Endothelial cell of umbilical vein (primary cell): ENCODE measurements at regions not wholly inside any gene's neighbourhood (a gene's known extent, or its start where the extent isn't known, plus 50 kb on each side); places are given as distances from the start of the nearest gene placed in this dataset.

Experiments
- BruUV-seq: library from RNA; stranded (reverse); fragments of 400-500 nt; replicated peaks from 2 replicates; lab custom pipeline; 2021; lab: Mats Ljungman, UMichigan
- CTCF ChIA-PET: fragments of 300-600, 350-600 bp; sonication (Branson Sonifier 250); formaldehyde crosslinking; loops from one replicate; lab custom pipeline; 2021; ENCODE audit warnings: antibody characterized with exemption, inconsistent platforms; lab: Charles Lee
- POLR2A ChIA-PET: fragments of 300-600, 350-600 bp; sonication (Branson Sonifier 250); formaldehyde crosslinking; loops from one replicate; lab custom pipeline; 2021; ENCODE audit warnings: antibody characterized with exemption, inconsistent platforms; lab: Charles Lee
- DNase-seq: peaks from one replicate; pipeline ENCODE4 v3.0.0-alpha.2; 2011; ENCODE audit warnings: low read depth, low spot score
- FAIRE-seq: peaks from 2 replicates; lab custom pipeline; 2011; peaks lifted over from hg19 to GRCh38; lab: Jason Lieb, UNC
- H2AFZ ChIP-seq: 2 replicates; pipeline ENCODE4 v1.6.0; 2012; ENCODE audit warnings: low read depth, low read length, control low read depth, inconsistent platforms
- H3K27ac ChIP-seq: 2 replicates; pipeline ENCODE4 v1.5.1; 2011; ENCODE audit warnings: low read depth, mild to moderate bottlenecking, control low read depth, low read length, moderate library complexity; ENCODE audit not compliant: insufficient read depth
- H3K27me3 ChIP-seq, 2 experiments: 2 replicates each; pipeline versions ENCODE4 v1.6.0 to v1.6.1; 2011; ENCODE audit warnings: low read length in 2 of 2, mixed read lengths in 1 of 2; ENCODE audit not compliant: control insufficient read depth in 2 of 2, insufficient read depth in 2 of 2
- H3K36me3 ChIP-seq, 2 experiments: 2 replicates in 1 of 2; 3 replicates in 1 of 2; pipeline ENCODE4 v1.5.1; 2011; ENCODE audit warnings: low read length in 2 of 2, mild to moderate bottlenecking in 1 of 2, moderate library complexity in 1 of 2; ENCODE audit not compliant: control insufficient read depth in 2 of 2, insufficient read depth in 2 of 2; ENCODE audit errors: extremely low read depth in 1 of 2
- H3K4me1 ChIP-seq: 3 replicates; pipeline ENCODE4 v1.5.1; 2011; ENCODE audit warnings: mild to moderate bottlenecking, low read length; ENCODE audit not compliant: control insufficient read depth, insufficient read depth; ENCODE audit errors: extremely low read depth
- H3K4me2 ChIP-seq: 2 replicates; pipeline ENCODE4 v1.6.1; 2011; ENCODE audit warnings: low read length, control low read depth, mixed read lengths; ENCODE audit not compliant: insufficient read depth
- H3K4me3 ChIP-seq, 3 experiments: fragments of 200-600 bp in 1 of 3; sonication (generic), shearing (Covaris generic) in 1 of 3; replicated peaks in 1 of 3; 2 replicates each; pipeline ENCODE4 v1.5.1; 2011 to 2016; ENCODE audit warnings: control low read depth in 3 of 3, low read length in 3 of 3, mild to moderate bottlenecking in 2 of 3, inconsistent platforms in 1 of 3, low read depth in 1 of 3, moderate library complexity in 1 of 3; ENCODE audit not compliant: insufficient read depth in 1 of 3
- H3K79me2 ChIP-seq: 2 replicates; pipeline ENCODE4 v1.6.0; 2012; ENCODE audit warnings: low read length, inconsistent platforms; ENCODE audit not compliant: control insufficient read depth, insufficient read depth
- H3K9ac ChIP-seq: replicated peaks from 2 replicates; pipeline ENCODE3; 2011; ENCODE audit warnings: low read length, control low read depth; ENCODE audit not compliant: insufficient read depth; ENCODE audit errors: extremely low read depth
- H3K9me1 ChIP-seq: replicated peaks from 3 replicates; pipeline ENCODE4 v1.6.0; 2011; ENCODE audit warnings: mild to moderate bottlenecking, low read length; ENCODE audit not compliant: control insufficient read depth, insufficient read depth; ENCODE audit errors: extremely low read depth
- H3K9me3 ChIP-seq: replicated peaks from 2 replicates; pipeline ENCODE4 v1.5.1; 2012; ENCODE audit warnings: low read length, inconsistent platforms; ENCODE audit not compliant: control insufficient read depth, insufficient read depth
- H4K20me1 ChIP-seq: replicated peaks from 2 replicates; pipeline ENCODE3; 2011; ENCODE audit warnings: mild to moderate bottlenecking, low read length; ENCODE audit not compliant: control insufficient read depth, insufficient read depth; ENCODE audit errors: extremely low read depth
- CTCF ChIP-seq, 2 donors: IDR thresholded peaks; 1 replicate in 1 of 2; 2 replicates in 1 of 2; pipeline ENCODE4 v1.5.1; 2011; ENCODE audit warnings: low read length in 2 of 2, mild to moderate bottlenecking in 2 of 2, moderate library complexity in 2 of 2, control low read depth in 1 of 2, inconsistent platforms in 1 of 2, low read depth in 1 of 2; ENCODE audit not compliant: insufficient read depth in 1 of 2; ENCODE audit errors: extremely low read depth in 1 of 2
- EZH2 ChIP-seq: IDR thresholded peaks from 2 replicates; pipeline ENCODE4 v1.6.1; 2012; ENCODE audit warnings: borderline replicate concordance, low read depth, mild to moderate bottlenecking, moderate library complexity, low read length, inconsistent platforms; ENCODE audit not compliant: severe bottlenecking
- FOS ChIP-seq: IDR thresholded peaks from 2 replicates; pipeline ENCODE4 v1.6.1; 2011; ENCODE audit warnings: mild to moderate bottlenecking, low read length, moderate library complexity, borderline replicate concordance; ENCODE audit not compliant: insufficient read depth
- GATA2 ChIP-seq: IDR thresholded peaks from 2 replicates; pipeline ENCODE4 v1.7.0; 2011; ENCODE audit warnings: low read depth, mild to moderate bottlenecking, moderate library complexity, mixed read lengths, low read length; ENCODE audit not compliant: insufficient read length, insufficient read depth
- JUN ChIP-seq: IDR thresholded peaks from 2 replicates; pipeline ENCODE4 v1.6.1; 2011; ENCODE audit warnings: borderline replicate concordance, low read depth; ENCODE audit not compliant: insufficient read length, insufficient read depth
- MAX ChIP-seq: IDR thresholded peaks from 2 replicates; pipeline ENCODE4 v1.6.1; 2011; ENCODE audit not compliant: insufficient read depth, insufficient read length
- MYC ChIP-seq: IDR thresholded peaks from one replicate; pipeline ENCODE4 v1.6.1; 2011; ENCODE audit warnings: mild to moderate bottlenecking, low read depth, low read length
- POLR2A ChIP-seq: IDR thresholded peaks from 2 replicates; pipeline ENCODE4 v1.6.1; 2012; ENCODE audit warnings: low read depth, mild to moderate bottlenecking, control low read depth, low read length
- POLR2AphosphoS5 ChIP-seq: IDR thresholded peaks from 2 replicates; pipeline ENCODE4 v1.6.1; 2012; ENCODE audit warnings: low read depth, mild to moderate bottlenecking, control low read depth, low read length, moderate library complexity; ENCODE audit not compliant: insufficient read depth
- dilution Hi-C: fragments of 300-500 bp; cut with MboI; formaldehyde crosslinking; loops from one replicate; pipeline ENCODE4 v1.15.0; 2019; ENCODE audit warnings: low sequenced_read_pairs; ENCODE audit not compliant: extremely low pct_ligation_motif_present
- intact Hi-C: fragments of 100-400 bp; cut with micrococcal nuclease; formaldehyde crosslinking; loops from one replicate; pipeline ENCODE4 v1.10.0; 2022

- ChIA-PET POLR2A (no interaction called here), CTCF (interaction anchor here (1.4 to 2.0 kb wide), 3 partner anchors 8 to 267 kb away, joined by 5 to 15 read pairs (median 6); no protein-coding TSS in a partner anchor)
- Histone ChIP-seq H3K4me1 (no peaks in the 10 kb centered on the region), H3K9me3 (no peaks in the 10 kb centered on the region), H3K4me3 (no peak overlapping the region), H3K36me3 (no peaks in the 10 kb centered on the region), H2AFZ (no peak overlapping the region), H3K79me2 (no peaks in the 10 kb centered on the region), H4K20me1 (no peaks in the 10 kb centered on the region), H3K4me2 (no peak overlapping the region), H3K9ac (no peak overlapping the region), H3K27me3 (no peaks in the 10 kb centered on the region), H3K9me1 (no peaks in the 10 kb centered on the region), H3K27ac (no peak overlapping the region)
- no TSS peak for BruUV-seq
- FAIRE-seq (no peak), DNase-seq (no peak)
- dilution Hi-C loops: no loop called here
- intact Hi-C loops: no loop called here
- TF ChIP-seq EZH2 (no peak), POLR2AphosphoS5 (no peak), MYC (no peak), JUN (no peak), GATA2 (no peak), CTCF (IDR thresholded peaks at IDR 0.05; ENCODE audit: extremely low read depth in 1 of 2, insufficient read depth in 1 of 2, low read depth in 1 of 2, low read length in 2 of 2) (no peak), FOS (no peak), MAX (no peak), POLR2A (no peak)
Observed at GRCh38 chr10:88122145-88122544, 258.7 kb downstream of the PTEN start.
